Right lobe of liver (tissue), 6 donors: ENCODE measurements at regions not wholly inside any gene's neighbourhood (a gene's known extent, or its start where the extent isn't known, plus 50 kb on each side); places are given as distances from the start of the nearest gene placed in this dataset.

Source experiments
- ATAC-seq, 4 donors: fragments of 200-7000 bp; cut with Tn5 transposase; one replicate each; pipeline ENCODE4 v1.9.1; 2020; ENCODE audit warnings: mild to moderate bottlenecking in 4 of 4, moderate library complexity in 4 of 4
- DNase-seq, 3 donors: peaks; one replicate each; pipeline ENCODE4 v3.0.0-alpha.2; 2020
- H3K27ac ChIP-seq, 3 donors: fragments of 200-600 bp; one replicate each; pipeline ENCODE4 v1.8.0; 2022
- H3K27me3 ChIP-seq, 2 donors: fragments of 200-600 bp; one replicate each; pipeline ENCODE4 v1.8.0; 2022
- H3K36me3 ChIP-seq, 4 donors: fragments of 200-600 bp; sonication (generic) in 1 of 4; one replicate each; pipeline versions ENCODE4 v1.5.1 to v1.8.0; 2017 to 2022; ENCODE audit warnings: control low read depth in 1 of 4
- H3K4me1 ChIP-seq, 4 donors: fragments of 200-600 bp; sonication (generic) in 1 of 4; one replicate each; pipeline versions ENCODE4 v1.5.1 to v1.8.0; 2017 to 2022; ENCODE audit warnings: control low read depth in 1 of 4
- H3K4me3 ChIP-seq, 3 donors: fragments of 200-600 bp; one replicate each; pipeline ENCODE4 v1.8.0; 2022
- H3K9me3 ChIP-seq, 4 donors: fragments of 200-600 bp; sonication (generic) in 1 of 4; one replicate each; pipeline versions ENCODE4 v1.5.1 to v1.8.0; 2017 to 2022; ENCODE audit warnings: control low read depth in 1 of 4
- CTCF ChIP-seq, 4 donors: fragments of 200-600 bp in 3 of 4; fragments of 450-650 bp in 1 of 4; IDR thresholded peaks; one replicate each; pipeline versions ENCODE4 v1.5.1 to v1.8.0; 2016 to 2022; ENCODE audit warnings: antibody characterized with exemption in 4 of 4, mild to moderate bottlenecking in 2 of 4
- POLR2A ChIP-seq: fragments of 450-650 bp; IDR thresholded peaks from one replicate; pipeline ENCODE4 v1.6.1; 2017; ENCODE audit warnings: antibody characterized with exemption, mild to moderate bottlenecking
- WGBS: methylation state at CpG from one replicate; pipeline ENCODE4 v1.1.6; 2018; ENCODE audit warnings: low coverage, low lambda C conversion rate; ENCODE audit not compliant: insufficient coverage; ENCODE audit errors: missing lambda C conversion rate; 5-methylcytosine and 5-hydroxymethylcytosine counted together
- intact Hi-C, 2 donors: fragments of 100-400 bp; cut with DNase I; formaldehyde crosslinking; loops; one replicate each; pipeline versions ENCODE4 v1.11.2 to v1.14.1; 2022
- donor health status: DM: no; HTN: yes; CAD: no.
- donor health status: DM: no; HTN: no; CAD: no.
- donor health status: DM: no; HTN: no; CAD: no.
- donor health status: DM: no; HTN: yes; CAD: no.
- donor health status: DM: no; HTN: yes; CAD: no.

- intact Hi-C loops: no loop called here
- H3K36me3 ChIP-seq: no peaks in the 10 kb centered on the region
- no peak for DNase-seq
- no peak for TF ChIP-seq CTCF (IDR thresholded peaks at IDR 0.05)
- no peak for ATAC-seq
- no peaks in the 10 kb centered on the region for H3K4me1 ChIP-seq
- H3K4me3 ChIP-seq: no peak overlapping the region
- 100% methylated on average over 1 of the region's 1 CpG for WGBS
- H3K27me3 ChIP-seq: no peaks in the 10 kb centered on the region
- H3K9me3 ChIP-seq: no peaks in the 10 kb centered on the region
- no peak overlapping the region for H3K27ac ChIP-seq
Measured at GRCh38 chr11:122004446-122004845, 111.6 kb downstream of the BLID start.

DNA sequence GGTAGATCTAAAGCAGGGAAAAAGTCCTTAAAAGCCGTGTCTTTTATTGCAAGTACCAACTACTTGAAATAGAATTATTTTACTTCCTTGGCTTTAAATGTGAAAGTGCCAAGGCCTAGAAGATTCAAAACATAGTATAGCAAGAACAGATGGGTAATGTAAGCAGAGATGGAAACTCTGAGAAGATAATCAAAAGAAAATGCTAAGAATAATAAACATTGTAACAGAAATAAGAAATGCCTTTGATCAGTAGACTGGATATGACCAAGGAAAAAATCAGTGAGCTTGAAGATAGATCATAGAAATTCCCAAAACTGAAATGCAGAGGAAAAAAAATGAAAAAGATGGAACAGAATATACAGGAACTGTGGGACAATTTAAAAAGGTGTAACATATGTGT is 113.1 kb downstream of the BLID start:
- no peaks in the 10 kb centered on the region for H3K9me3 ChIP-seq
- intact Hi-C loops: no loop called here
- WGBS: 75% methylated on average over 1 of the region's 1 CpG
- ATAC-seq: no peak
- H3K27me3 ChIP-seq: no peaks in the 10 kb centered on the region
- TF ChIP-seq POLR2A (no peak), CTCF (IDR thresholded peaks at IDR 0.05) (no peak)
- H3K27ac ChIP-seq: no peak overlapping the region
- DNase-seq: no peak
- no peaks in the 10 kb centered on the region for H3K36me3 ChIP-seq
- H3K4me3 ChIP-seq: no peak overlapping the region
- H3K4me1 ChIP-seq: no peaks in the 10 kb centered on the region

GRCh38 chr11:122002047-122002446 is 114.0 kb downstream of the BLID start:
- TF ChIP-seq CTCF (IDR thresholded peaks at IDR 0.05) (no peak), POLR2A (no peak)
- Histone ChIP-seq H3K27ac (no peak overlapping the region), H3K9me3 (no peaks in the 10 kb centered on the region), H3K4me3 (no peak overlapping the region), H3K27me3 (no peaks in the 10 kb centered on the region), H3K36me3 (no peaks in the 10 kb centered on the region), H3K4me1 (no peaks in the 10 kb centered on the region)
- no peak for ATAC-seq
- no peak for DNase-seq
- intact Hi-C loops: no loop called here
- WGBS: 100% methylated on average over 1 of the region's 1 CpG

DNA sequence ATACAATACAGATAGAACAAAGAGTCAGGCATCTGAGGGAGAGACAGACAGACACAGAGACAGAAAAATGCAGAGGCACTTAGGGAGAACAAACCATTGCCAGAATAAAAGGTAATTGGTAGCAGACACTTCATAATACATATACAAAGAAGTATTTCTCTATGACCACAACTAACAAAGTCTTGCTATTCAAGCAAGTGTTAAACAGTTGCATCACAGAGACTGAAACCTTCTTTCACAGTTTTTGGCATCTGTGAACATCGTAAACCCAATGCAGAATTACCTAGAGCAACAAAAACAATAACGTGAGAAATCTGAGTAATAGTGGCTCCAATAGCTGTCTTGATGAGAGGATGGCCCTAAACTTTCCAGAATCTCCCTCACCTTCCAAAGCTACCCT is 116.4 kb downstream of the BLID start:
- DNase-seq (no peak), ATAC-seq (no peak)
- Histone ChIP-seq H3K36me3 (no peaks in the 10 kb centered on the region), H3K4me1 (no peaks in the 10 kb centered on the region), H3K9me3 (no peaks in the 10 kb centered on the region), H3K27me3 (no peaks in the 10 kb centered on the region), H3K27ac (no peak overlapping the region), H3K4me3 (no peak overlapping the region)
- intact Hi-C loops: no loop called here
- WGBS: 64% methylated on average over 2 of the region's 2 CpGs
- TF ChIP-seq POLR2A: no peak
- TF ChIP-seq CTCF (IDR thresholded peaks at IDR 0.05): no peak

DNA sequence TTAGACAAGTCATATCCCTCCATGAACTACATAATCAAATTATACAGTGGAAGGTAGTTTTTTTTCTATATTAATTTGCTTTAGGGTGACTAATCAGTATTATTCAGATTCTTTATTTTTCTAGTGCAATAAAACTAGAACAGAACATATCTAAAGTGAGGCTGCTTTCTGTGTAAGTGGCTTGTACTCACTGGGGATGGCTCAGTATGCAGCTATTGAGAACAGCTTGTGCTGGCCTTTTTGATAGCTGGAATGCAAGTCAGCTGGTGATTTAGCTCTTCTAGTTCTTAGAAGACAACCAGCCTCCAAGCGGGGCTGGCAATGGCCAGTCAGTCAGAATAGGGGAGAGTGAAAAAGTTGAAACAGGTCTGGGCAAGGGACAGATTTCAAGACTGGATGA is 119.4 kb downstream of the BLID start:
- intact Hi-C loops: no loop called here
- H3K27me3 ChIP-seq: no peaks in the 10 kb centered on the region
- no peaks in the 10 kb centered on the region for H3K36me3 ChIP-seq
- 60% methylated on average over 1 of the region's 1 CpG for WGBS
- no peak overlapping the region for H3K4me3 ChIP-seq
- no peak overlapping the region for H3K27ac ChIP-seq
- no peaks in the 10 kb centered on the region for H3K4me1 ChIP-seq
- DNase-seq (no peak), ATAC-seq (no peak)
- no peaks in the 10 kb centered on the region for H3K9me3 ChIP-seq
- no peak for TF ChIP-seq CTCF (IDR thresholded peaks at IDR 0.05)
- TF ChIP-seq POLR2A: no peak
